Neutrophil (primary cell): ENCODE measurements at regions not wholly inside any gene's neighbourhood (a gene's known extent, or its start where the extent isn't known, plus 50 kb on each side); places are given as distances from the start of the nearest gene placed in this dataset.

ENCODE experiments used
- H3K27ac ChIP-seq: fragments of 200-600 bp; sonication (generic); 2 replicates; pipeline ENCODE4 v1.5.1; 2016; ENCODE audit warnings: mild to moderate bottlenecking, moderate library complexity
- H3K27me3 ChIP-seq: fragments of 200-600 bp; sonication (generic); 2 replicates; pipeline ENCODE4 v1.6.0; 2016; ENCODE audit warnings: mild to moderate bottlenecking
- H3K36me3 ChIP-seq: fragments of 200-600 bp; sonication (generic); 2 replicates; pipeline ENCODE4 v1.5.1; 2017
- H3K4me1 ChIP-seq, 2 experiments: fragments of 200-600 bp in 1 of 2; sonication (generic) in 1 of 2; 1 replicate in 1 of 2; 2 replicates in 1 of 2; pipeline versions ENCODE4 v1.5.1 to v1.6.1; 2013 to 2016; ENCODE audit warnings: low read depth in 1 of 2, low read length in 1 of 2, mild to moderate bottlenecking in 1 of 2, moderate library complexity in 1 of 2; ENCODE audit not compliant: control insufficient read depth in 1 of 2, insufficient read depth in 1 of 2
- H3K4me3 ChIP-seq, 2 experiments: fragments of 200-600 bp in 1 of 2; sonication (generic) in 1 of 2; 1 replicate in 1 of 2; 2 replicates in 1 of 2; pipeline ENCODE4 v1.5.1; 2013 to 2016; ENCODE audit warnings: low read depth in 1 of 2, low read length in 1 of 2, mild to moderate bottlenecking in 1 of 2, moderate library complexity in 1 of 2
- H3K9me3 ChIP-seq: fragments of 200-600 bp; sonication (generic); 2 replicates; pipeline ENCODE4 v1.5.1; 2016
- TF ChIP-seq, protein P1 (sequence below): fragments of 200-600 bp; sonication (generic); IDR thresholded peaks from 2 replicates; pipeline ENCODE4 v1.5.1; 2016; ENCODE audit warnings: antibody characterized with exemption

DNA sequence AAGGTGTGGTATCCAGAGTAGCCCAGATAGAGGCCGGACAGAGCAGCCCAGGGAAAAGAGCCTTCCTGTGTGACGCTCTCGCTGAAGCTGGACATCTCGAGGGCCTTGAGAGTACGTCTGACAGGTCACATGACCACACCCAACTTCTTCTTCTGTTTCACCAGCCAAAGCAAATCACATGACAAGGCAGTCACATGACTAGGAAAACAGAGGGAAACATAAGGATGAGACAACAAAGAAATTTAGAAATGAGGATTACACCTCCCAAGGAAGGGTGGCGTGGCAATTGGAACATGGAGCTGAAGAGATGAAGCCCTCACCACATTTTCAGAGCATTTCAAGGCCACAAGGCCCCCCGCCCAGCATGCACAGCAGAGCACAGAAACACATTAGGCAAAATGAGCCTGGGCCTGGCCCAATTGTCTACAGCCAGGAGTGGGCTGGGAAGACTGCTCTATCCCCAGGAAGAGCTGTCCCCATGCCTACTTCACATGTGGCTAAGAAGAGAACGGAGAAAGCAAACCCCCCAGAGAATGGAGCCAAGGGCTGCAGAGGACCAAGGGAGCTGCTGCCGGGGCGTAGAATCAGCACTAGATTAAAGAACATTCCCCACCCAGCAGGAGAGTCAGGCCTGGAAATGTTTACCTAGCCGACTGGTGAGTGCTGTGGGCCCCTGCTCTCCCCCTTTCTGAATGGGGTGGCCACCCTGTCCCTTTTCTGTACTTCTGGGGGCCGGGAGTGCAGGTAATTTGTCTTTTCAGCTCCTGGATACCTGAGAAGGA, 305.1 kb downstream of the NPHP4 start:
- Histone ChIP-seq H3K4me3 (no peak overlapping the region), H3K36me3 (no peaks in the 10 kb centered on the region), H3K4me1 (no peaks in the 10 kb centered on the region), H3K9me3 (no peaks in the 10 kb centered on the region), H3K27me3 (no peaks in the 10 kb centered on the region), H3K27ac (no peak overlapping the region)
- TF ChIP-seq, protein P1, sequence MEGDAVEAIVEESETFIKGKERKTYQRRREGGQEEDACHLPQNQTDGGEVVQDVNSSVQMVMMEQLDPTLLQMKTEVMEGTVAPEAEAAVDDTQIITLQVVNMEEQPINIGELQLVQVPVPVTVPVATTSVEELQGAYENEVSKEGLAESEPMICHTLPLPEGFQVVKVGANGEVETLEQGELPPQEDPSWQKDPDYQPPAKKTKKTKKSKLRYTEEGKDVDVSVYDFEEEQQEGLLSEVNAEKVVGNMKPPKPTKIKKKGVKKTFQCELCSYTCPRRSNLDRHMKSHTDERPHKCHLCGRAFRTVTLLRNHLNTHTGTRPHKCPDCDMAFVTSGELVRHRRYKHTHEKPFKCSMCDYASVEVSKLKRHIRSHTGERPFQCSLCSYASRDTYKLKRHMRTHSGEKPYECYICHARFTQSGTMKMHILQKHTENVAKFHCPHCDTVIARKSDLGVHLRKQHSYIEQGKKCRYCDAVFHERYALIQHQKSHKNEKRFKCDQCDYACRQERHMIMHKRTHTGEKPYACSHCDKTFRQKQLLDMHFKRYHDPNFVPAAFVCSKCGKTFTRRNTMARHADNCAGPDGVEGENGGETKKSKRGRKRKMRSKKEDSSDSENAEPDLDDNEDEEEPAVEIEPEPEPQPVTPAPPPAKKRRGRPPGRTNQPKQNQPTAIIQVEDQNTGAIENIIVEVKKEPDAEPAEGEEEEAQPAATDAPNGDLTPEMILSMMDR: no peak

DNA sequence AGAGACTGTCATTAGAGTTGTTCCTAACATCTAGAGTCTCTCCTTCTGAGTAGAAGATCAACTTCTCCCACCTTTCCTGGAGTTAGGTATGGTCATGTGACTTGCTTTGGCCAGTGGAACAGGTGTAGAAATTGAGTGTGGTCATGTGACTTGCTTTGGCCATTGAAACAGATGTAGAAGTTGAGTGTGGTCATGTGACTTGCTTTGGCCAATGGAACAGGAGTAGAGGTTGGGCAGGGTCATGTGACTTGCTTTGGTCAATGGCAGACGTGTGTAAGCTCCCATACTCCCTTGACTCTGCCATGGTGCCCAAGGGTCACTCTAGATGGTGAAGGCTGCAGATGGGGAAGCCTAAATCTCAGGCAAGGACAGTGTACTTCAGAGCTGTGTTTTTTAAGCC, 306.0 kb downstream of the NPHP4 start:
- TF ChIP-seq, protein P1: no peak

DNA sequence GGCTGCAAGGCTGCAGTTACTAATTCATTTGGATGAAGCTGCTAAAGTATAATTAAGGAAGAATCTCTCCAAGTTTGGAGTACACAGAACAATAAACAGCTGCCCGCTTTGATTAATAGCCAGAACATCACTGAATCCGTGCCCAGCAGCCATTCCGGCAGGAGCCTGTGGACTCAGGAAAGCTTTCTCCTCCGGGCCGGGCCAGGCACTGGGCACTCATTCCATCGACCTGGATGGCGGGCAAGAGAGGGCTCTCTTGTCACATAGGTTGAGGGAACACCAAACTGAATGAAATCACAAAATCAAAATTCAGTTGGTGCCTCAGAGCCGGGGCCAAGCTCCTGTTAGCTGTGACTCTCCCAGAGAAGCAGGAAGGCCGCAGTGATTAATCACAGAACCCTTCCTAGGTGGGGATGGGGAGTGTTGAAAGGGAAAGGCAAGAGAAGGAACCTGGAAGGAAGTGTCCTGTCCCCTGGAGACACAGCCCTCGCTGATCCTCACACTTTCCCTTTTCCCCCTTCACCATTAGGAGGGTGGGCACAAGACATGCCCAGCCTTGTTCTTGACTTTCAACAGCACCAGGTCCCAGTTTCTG, 306.7 kb downstream of the NPHP4 start:
- H3K9me3 ChIP-seq: no peaks in the 10 kb centered on the region
- no peak overlapping the region for H3K27ac ChIP-seq
- TF ChIP-seq, protein P1: no peak
- no peaks in the 10 kb centered on the region for H3K36me3 ChIP-seq
- H3K4me1 ChIP-seq: no peaks in the 10 kb centered on the region
- H3K27me3 ChIP-seq: no peaks in the 10 kb centered on the region
- H3K4me3 ChIP-seq: no peak overlapping the region

More for the DNA sequence above, 306.0 kb downstream of the NPHP4 start:
- H3K27me3 ChIP-seq: no peaks in the 10 kb centered on the region
- no peaks in the 10 kb centered on the region for H3K9me3 ChIP-seq
- H3K4me1 ChIP-seq: no peaks in the 10 kb centered on the region
- H3K4me3 ChIP-seq: no peak overlapping the region
- no peaks in the 10 kb centered on the region for H3K36me3 ChIP-seq
- no peak overlapping the region for H3K27ac ChIP-seq

DNA sequence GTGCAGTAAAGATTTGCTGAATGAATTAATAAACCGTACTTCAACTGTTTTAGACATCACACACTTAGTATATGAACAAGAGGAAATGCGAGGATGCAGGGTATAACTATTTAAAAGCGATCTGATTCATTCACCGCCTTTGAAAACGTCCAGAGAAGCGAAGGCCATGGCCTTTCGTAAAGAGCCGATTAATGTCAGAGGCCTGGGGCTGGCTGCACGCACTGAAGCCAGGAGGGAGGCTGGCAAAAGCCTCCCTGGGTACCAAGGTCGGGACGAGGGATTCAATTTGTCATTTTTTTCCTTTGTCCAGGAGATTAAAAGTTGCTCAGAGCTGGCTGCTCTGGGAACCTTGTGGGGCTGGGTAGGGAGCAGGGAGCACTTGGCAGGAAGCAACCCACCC, 307.4 kb downstream of the NPHP4 start:
- H3K9me3 ChIP-seq: no peaks in the 10 kb centered on the region
- TF ChIP-seq, protein P1: no peak
- no peak overlapping the region for H3K4me3 ChIP-seq
- no peaks in the 10 kb centered on the region for H3K36me3 ChIP-seq
- H3K27ac ChIP-seq: no peak overlapping the region
- H3K4me1 ChIP-seq: no peaks in the 10 kb centered on the region
- H3K27me3 ChIP-seq: no peaks in the 10 kb centered on the region

DNA sequence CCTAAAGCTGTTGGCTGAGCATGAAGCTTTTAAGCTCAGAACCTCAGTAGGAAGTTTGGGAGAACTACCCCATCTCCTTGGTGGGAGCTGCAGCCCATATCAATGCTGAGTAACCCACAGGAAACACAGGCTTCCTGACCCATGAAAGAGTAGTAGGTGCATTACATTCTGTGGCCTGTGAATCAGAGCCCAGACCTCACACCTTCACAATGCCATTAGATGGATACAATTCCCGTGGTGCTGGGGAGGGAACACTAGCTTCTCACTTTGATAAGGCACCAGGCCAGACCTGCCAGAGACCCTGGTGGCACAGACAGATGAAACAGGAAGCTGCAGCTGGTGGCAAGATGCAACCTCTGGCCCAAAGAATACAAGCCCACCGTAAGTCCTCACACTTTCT, 308.8 kb downstream of the NPHP4 start:
- H3K27ac ChIP-seq: no peak overlapping the region
- no peaks in the 10 kb centered on the region for H3K27me3 ChIP-seq
- no peaks in the 10 kb centered on the region for H3K4me1 ChIP-seq
- no peaks in the 10 kb centered on the region for H3K36me3 ChIP-seq
- no peaks in the 10 kb centered on the region for H3K9me3 ChIP-seq
- TF ChIP-seq, protein P1: no peak
- H3K4me3 ChIP-seq: no peak overlapping the region
